Neuronal stem cell (in vitro differentiated cells): ENCODE measurements at regions not wholly inside any gene's neighbourhood (a gene's known extent, or its start where the extent isn't known, plus 50 kb on each side); places are given as distances from the start of the nearest gene placed in this dataset.
"Not testable (repeated sequence)": the region's sequence is repeated elsewhere in the genome, so short reads cannot be mapped to it uniquely, and the experiment has no call there.

Source experiments
- DNase-seq: peaks from one replicate; pipeline ENCODE4 v3.0.0-alpha.2; 2013; ENCODE audit warnings: low spot score
- H2AFZ ChIP-seq: one replicate; pipeline ENCODE4 v1.6.1; 2013; ENCODE audit warnings: mild to moderate bottlenecking, low read length, inconsistent platforms
- H2AK5ac ChIP-seq: 2 replicates; pipeline ENCODE4 v1.6.1; 2013; ENCODE audit warnings: low read depth, mild to moderate bottlenecking, inconsistent platforms, low read length, moderate library complexity, mixed read lengths
- H2BK120ac ChIP-seq: 2 replicates; pipeline ENCODE4 v1.6.1; 2013; ENCODE audit warnings: low read depth, mild to moderate bottlenecking, inconsistent platforms, low read length, moderate library complexity, mixed read lengths
- H2BK12ac ChIP-seq: one replicate; pipeline ENCODE4 v1.6.1; 2013; ENCODE audit warnings: low read length, inconsistent platforms
- H2BK15ac ChIP-seq: 2 replicates; pipeline ENCODE4 v1.6.1; 2013; ENCODE audit warnings: mild to moderate bottlenecking, low read length, inconsistent platforms, mixed read lengths
- H2BK5ac ChIP-seq: one replicate; pipeline ENCODE4 v1.6.1; 2013; ENCODE audit warnings: inconsistent platforms, mild to moderate bottlenecking, low read length, moderate library complexity
- H3K14ac ChIP-seq: one replicate; pipeline ENCODE4 v1.6.1; 2013; ENCODE audit warnings: low read length, inconsistent platforms
- H3K18ac ChIP-seq: 2 replicates; pipeline ENCODE4 v1.6.1; 2013; ENCODE audit warnings: low read length, inconsistent platforms
- H3K23ac ChIP-seq: 2 replicates; pipeline ENCODE4 v1.6.1; 2013; ENCODE audit warnings: low read depth, mild to moderate bottlenecking, mixed read lengths, low read length, inconsistent platforms; ENCODE audit not compliant: poor library complexity
- H3K27ac ChIP-seq: replicated peaks from 3 replicates; pipeline ENCODE4 v1.5.1; 2013; ENCODE audit warnings: low read length, inconsistent platforms
- H3K27me3 ChIP-seq, 3 experiments: 2 replicates each; pipeline ENCODE4 v1.6.1; 2013; ENCODE audit warnings: low read length in 3 of 3, mild to moderate bottlenecking in 2 of 3, inconsistent platforms in 1 of 3, low read depth in 1 of 3, mixed read lengths in 1 of 3, moderate library complexity in 1 of 3; ENCODE audit not compliant: control insufficient read depth in 3 of 3, insufficient read depth in 3 of 3
- H3K36me3 ChIP-seq, 2 donors: replicated peaks in 1 of 2; 2 replicates each; pipeline ENCODE4 v1.6.1; 2013; ENCODE audit warnings: low read length in 2 of 2; ENCODE audit not compliant: control insufficient read depth in 2 of 2, insufficient read depth in 2 of 2
- H3K4ac ChIP-seq: 2 replicates; pipeline ENCODE4 v1.6.1; 2013; ENCODE audit warnings: inconsistent platforms, mild to moderate bottlenecking, low read length, moderate library complexity
- H3K4me1 ChIP-seq, 2 donors: 1 replicate in 1 of 2; 2 replicates in 1 of 2; pipeline ENCODE4 v1.6.1; 2013; ENCODE audit warnings: low read length in 2 of 2, low read depth in 1 of 2; ENCODE audit not compliant: control insufficient read depth in 2 of 2, insufficient read depth in 1 of 2
- H3K4me2 ChIP-seq: one replicate; pipeline ENCODE4 v1.6.1; 2013; ENCODE audit warnings: mild to moderate bottlenecking, low read length, inconsistent platforms; ENCODE audit not compliant: insufficient read depth, poor library complexity, severe bottlenecking
- H3K4me3 ChIP-seq, 2 donors: 2 replicates each; pipeline ENCODE4 v1.5.1; 2013; ENCODE audit warnings: low read length in 2 of 2, mild to moderate bottlenecking in 2 of 2, inconsistent platforms in 1 of 2, moderate library complexity in 1 of 2
- H3K79me1 ChIP-seq: one replicate; pipeline ENCODE4 v1.6.1; 2013; ENCODE audit warnings: low read depth, mild to moderate bottlenecking, inconsistent platforms, low read length, moderate library complexity
- H3K9ac ChIP-seq: one replicate; pipeline ENCODE4 v1.6.1; 2013; ENCODE audit warnings: mild to moderate bottlenecking, low read depth, low read length, inconsistent platforms; ENCODE audit not compliant: poor library complexity
- H3K9me3 ChIP-seq, 2 donors: replicated peaks in 1 of 2; 2 replicates each; pipeline versions ENCODE3 to v1.6.1; 2013; ENCODE audit warnings: low read length in 2 of 2, mild to moderate bottlenecking in 2 of 2, inconsistent platforms in 1 of 2, low read depth in 1 of 2, mixed read lengths in 1 of 2, moderate library complexity in 1 of 2; ENCODE audit not compliant: control insufficient read depth in 2 of 2, insufficient read depth in 1 of 2
- H4K8ac ChIP-seq: one replicate; pipeline ENCODE4 v1.6.1; 2013; ENCODE audit warnings: low read depth, mild to moderate bottlenecking, inconsistent platforms, low read length, moderate library complexity
- H4K91ac ChIP-seq: one replicate; pipeline ENCODE4 v1.6.1; 2013; ENCODE audit warnings: low read length, low read depth, mild to moderate bottlenecking, inconsistent platforms; ENCODE audit not compliant: poor library complexity
- WGBS, 2 donors: extraction: QIAGEN DNeasy Blood & Tissue Kit; methylation state at CpG; one replicate each; pipeline ENCODE4 v1.1.7; 2013; ENCODE audit warnings: missing lambda C conversion rate in 2 of 2, mixed read lengths in 1 of 2; ENCODE audit not compliant: insufficient read length in 2 of 2, insufficient replicate concordance in 1 of 2; ENCODE audit errors: extremely low coverage in 2 of 2; 5-methylcytosine and 5-hydroxymethylcytosine counted together

DNA sequence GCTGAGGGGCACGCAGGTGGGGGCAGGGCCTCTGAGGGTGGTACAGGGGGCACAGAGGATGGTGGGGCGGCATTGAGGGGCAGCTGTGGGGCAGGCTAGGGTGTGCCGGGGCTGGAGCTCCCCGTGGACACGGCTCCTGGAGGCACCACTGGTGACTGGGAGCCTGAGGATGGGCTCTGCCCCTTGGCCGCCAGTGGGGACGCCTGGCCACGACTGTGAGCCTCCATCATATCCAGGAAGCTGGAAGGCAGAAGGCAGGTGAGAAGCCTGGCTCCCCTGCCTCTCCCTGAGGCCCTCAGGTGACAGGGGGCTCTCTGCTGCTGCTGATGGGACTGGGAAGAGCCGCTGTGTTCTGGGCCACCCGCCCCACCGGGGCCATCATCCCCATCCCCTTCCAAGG lies 308.4 kb downstream of the CCDC74A start:
- not testable (repeated sequence) for H3K4me3 ChIP-seq, H2AFZ ChIP-seq, H2BK12ac ChIP-seq, H2AK5ac ChIP-seq, H3K27me3 ChIP-seq, H4K8ac ChIP-seq, DNase-seq, H3K4me2 ChIP-seq, H3K79me1 ChIP-seq, H3K27ac ChIP-seq, H2BK15ac ChIP-seq, H3K36me3 ChIP-seq, H3K14ac ChIP-seq, H3K4ac ChIP-seq, H2BK120ac ChIP-seq, H4K91ac ChIP-seq, H3K23ac ChIP-seq, H3K9me3 ChIP-seq, H3K9ac ChIP-seq, H3K18ac ChIP-seq, H3K4me1 ChIP-seq
- no CpG with 5 or more reads among the region's 11 CpGs for WGBS, 2 donors
- peak overlapping the region; percentile 13 for H2BK5ac ChIP-seq

DNA sequence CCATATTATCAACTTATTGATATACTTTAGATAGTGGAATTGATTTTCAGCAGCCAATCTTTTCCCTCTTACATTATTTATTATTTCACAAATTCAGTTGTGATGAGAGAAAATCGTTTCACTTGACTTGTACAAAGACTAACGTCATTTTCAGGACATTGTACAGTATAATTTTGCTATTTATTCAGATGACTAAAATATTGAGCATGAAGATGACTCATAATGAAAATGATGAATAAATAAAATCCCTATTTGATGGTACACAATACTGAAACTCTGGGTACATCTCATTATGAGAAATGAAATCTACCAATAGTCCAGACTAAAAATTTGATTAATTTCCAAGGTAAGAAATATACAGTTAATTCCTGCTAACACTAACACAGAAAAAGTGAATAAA lies 316.4 kb downstream of the CCDC74A start:
- H3K27me3 ChIP-seq, H3K9me3 ChIP-seq, H3K27ac ChIP-seq, H3K23ac ChIP-seq, H3K4me2 ChIP-seq, H3K79me1 ChIP-seq, H2BK15ac ChIP-seq, H2BK120ac ChIP-seq, H3K36me3 ChIP-seq, H3K4me1 ChIP-seq, H2AFZ ChIP-seq, H3K4me3 ChIP-seq, H2BK12ac ChIP-seq, H4K91ac ChIP-seq, H3K4ac ChIP-seq, H4K8ac ChIP-seq, H3K18ac ChIP-seq, H3K14ac ChIP-seq, DNase-seq, H3K9ac ChIP-seq, H2AK5ac ChIP-seq, H2BK5ac ChIP-seq: not testable (repeated sequence)
- WGBS, 2 donors = no CpG with 5 or more reads among the region's 2 CpGs

DNA sequence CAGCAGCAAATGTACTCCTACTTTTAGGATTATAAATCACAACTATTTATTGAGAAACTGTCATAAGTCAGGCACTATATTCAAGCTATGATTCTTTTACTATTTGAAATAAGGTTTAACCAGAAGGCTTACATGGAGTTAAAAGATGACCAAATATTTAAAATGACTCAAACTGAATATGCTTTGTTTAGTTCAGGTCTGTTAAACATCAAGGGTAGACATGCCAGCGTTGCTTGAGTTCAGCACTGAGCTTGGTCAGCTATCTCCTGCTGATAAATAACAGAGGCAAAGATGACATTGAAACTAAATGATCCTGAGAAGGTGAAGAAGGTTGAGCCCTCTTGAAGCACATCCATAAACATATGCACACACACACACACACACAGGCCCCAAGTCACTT lies 305.6 kb downstream of the ANKRD30BL start:
- not testable (repeated sequence) for H2BK12ac ChIP-seq, H3K36me3 ChIP-seq, H3K9me3 ChIP-seq, H2BK15ac ChIP-seq, H3K27me3 ChIP-seq, H2AFZ ChIP-seq, H2BK5ac ChIP-seq, H3K23ac ChIP-seq, H3K4ac ChIP-seq, H3K4me1 ChIP-seq, H4K8ac ChIP-seq, H3K14ac ChIP-seq, H3K4me2 ChIP-seq, H3K79me1 ChIP-seq, H2AK5ac ChIP-seq, H4K91ac ChIP-seq, H3K18ac ChIP-seq, H3K4me3 ChIP-seq, DNase-seq, H3K27ac ChIP-seq, H3K9ac ChIP-seq, H2BK120ac ChIP-seq
- no CpG with 5 or more reads among the region's 1 CpG for WGBS, 2 donors

DNA sequence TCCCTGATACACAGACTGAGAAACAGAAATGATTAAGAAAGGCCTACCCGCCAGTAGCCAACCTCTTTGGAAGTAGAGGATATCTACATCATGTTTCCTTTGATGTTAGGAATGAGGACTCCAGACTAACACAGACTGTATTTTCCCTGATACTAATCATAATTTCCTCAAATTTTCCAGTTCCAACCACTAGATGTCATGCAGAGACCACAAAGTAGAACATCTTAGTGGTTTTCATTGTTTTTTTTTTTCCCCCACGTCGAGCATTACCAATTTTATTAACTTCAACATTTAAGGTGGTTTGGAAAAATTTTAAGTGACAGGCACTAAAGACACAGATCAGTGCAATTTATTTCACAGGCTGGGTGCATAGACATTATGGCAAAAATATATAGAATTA lies 303.6 kb downstream of the ANKRD30BL start:
- H3K27ac ChIP-seq, H2BK12ac ChIP-seq, H3K79me1 ChIP-seq, H3K36me3 ChIP-seq, H2BK120ac ChIP-seq, H4K8ac ChIP-seq, H3K27me3 ChIP-seq, H3K4me1 ChIP-seq, H3K18ac ChIP-seq, H4K91ac ChIP-seq, H3K4me2 ChIP-seq, H3K14ac ChIP-seq, DNase-seq, H3K9ac ChIP-seq, H2BK5ac ChIP-seq, H2AK5ac ChIP-seq, H3K4ac ChIP-seq, H3K9me3 ChIP-seq, H2AFZ ChIP-seq, H3K23ac ChIP-seq, H2BK15ac ChIP-seq, H3K4me3 ChIP-seq: not testable (repeated sequence)
- no CpG with 5 or more reads among the region's 3 CpGs for WGBS, 2 donors
